ENCODE measurements at regions not wholly inside any gene's neighbourhood (a gene's known extent, or its start where the extent isn't known, plus 50 kb on each side); places are given as distances from the start of the nearest gene placed in this dataset.

- DNase-seq (ENCODE audit: low read depth in 2 of 2) = no peak
Measured at GRCh38 chr1:14522926-14523241, 75.6 kb upstream of the KAZN start.

GRCh38 chr1:14524826-14525636 is 73.5 kb upstream of the KAZN start:
- DNase-seq (ENCODE audit: low read depth in 2 of 2) = no peak

- no peak for DNase-seq (ENCODE audit: low read depth in 2 of 2)
Measured at GRCh38 chr1:14529475-14529874, 69.0 kb upstream of the KAZN start.

GRCh38 chr1:14531519-14531918 is 67.0 kb upstream of the KAZN start:
- DNase-seq (ENCODE audit: low read depth in 2 of 2) = no peak

GRCh38 chr1:14535619-14536355 is 62.7 kb upstream of the KAZN start:
- no peak for DNase-seq (ENCODE audit: low read depth in 2 of 2)

GRCh38 chr1:14538335-14538734 is 60.1 kb upstream of the KAZN start:
- no peak for DNase-seq (ENCODE audit: low read depth in 2 of 2)

- DNase-seq (ENCODE audit: low read depth in 2 of 2) = no peak
Measured at GRCh38 chr1:14539309-14539708, 59.2 kb upstream of the KAZN start.

GRCh38 chr1:14539953-14540563 is 58.4 kb upstream of the KAZN start:
- no peak for DNase-seq (ENCODE audit: low read depth in 2 of 2)

GRCh38 chr1:14541348-14541747 is 57.1 kb upstream of the KAZN start:
- no peak for DNase-seq (ENCODE audit: low read depth in 2 of 2)

- DNase-seq (ENCODE audit: low read depth in 2 of 2) = no peak
Measured at GRCh38 chr1:14543191-14543840, 55.2 kb upstream of the KAZN start.

- DNase-seq (ENCODE audit: low read depth in 2 of 2) = no peak
Measured at GRCh38 chr1:14544319-14544718, 54.2 kb upstream of the KAZN start.

- no peak for DNase-seq (ENCODE audit: low read depth in 2 of 2)
Measured at GRCh38 chr1:14545422-14546025, 53.0 kb upstream of the KAZN start.

GRCh38 chr1:14546416-14546815 is 52.1 kb upstream of the KAZN start:
- DNase-seq (ENCODE audit: low read depth in 2 of 2) = no peak

Measured in dermis microvascular lymphatic vessel endothelial cell (primary cell).